Neural crest cell (in vitro differentiated cells): ENCODE measurements at regions not wholly inside any gene's neighbourhood (a gene's known extent, or its start where the extent isn't known, plus 50 kb on each side); places are given as distances from the start of the nearest gene placed in this dataset.

Experiments
- DNase-seq: peaks from one replicate; pipeline ENCODE4 v3.0.0; 2021; ENCODE audit warnings: low read depth, mixed read lengths, low spot score
- H3K27ac Mint-ChIP-seq: one replicate; pipeline ENCODE4 v1.8.0; 2021; ENCODE audit warnings: mild to moderate bottlenecking, mixed read lengths; ENCODE audit not compliant: unreplicated experiment
- H3K27me3 Mint-ChIP-seq: 2 replicates; pipeline ENCODE4 v1.8.0; 2021; ENCODE audit warnings: low read depth, mild to moderate bottlenecking, mixed read lengths
- H3K36me3 Mint-ChIP-seq: 2 replicates; pipeline ENCODE4 v1.8.0; 2021; ENCODE audit warnings: low read depth, mild to moderate bottlenecking, mixed read lengths
- H3K4me1 Mint-ChIP-seq: 2 replicates; pipeline ENCODE4 v1.8.0; 2021; ENCODE audit warnings: mixed read lengths
- H3K4me3 Mint-ChIP-seq: one replicate; pipeline ENCODE4 v1.8.0; 2021; ENCODE audit warnings: mild to moderate bottlenecking, mixed read lengths
- H3K9me3 Mint-ChIP-seq: 2 replicates; pipeline ENCODE4 v1.8.0; 2021; ENCODE audit warnings: mixed read lengths
- TF ChIP-seq, protein P1 (sequence below): fragments of 200-600 bp; sonication (generic); conservative IDR thresholded peaks from 2 replicates; pipeline ENCODE4 v1.5.0; 2021; ENCODE audit warnings: antibody characterized with exemption, mild to moderate bottlenecking

DNA sequence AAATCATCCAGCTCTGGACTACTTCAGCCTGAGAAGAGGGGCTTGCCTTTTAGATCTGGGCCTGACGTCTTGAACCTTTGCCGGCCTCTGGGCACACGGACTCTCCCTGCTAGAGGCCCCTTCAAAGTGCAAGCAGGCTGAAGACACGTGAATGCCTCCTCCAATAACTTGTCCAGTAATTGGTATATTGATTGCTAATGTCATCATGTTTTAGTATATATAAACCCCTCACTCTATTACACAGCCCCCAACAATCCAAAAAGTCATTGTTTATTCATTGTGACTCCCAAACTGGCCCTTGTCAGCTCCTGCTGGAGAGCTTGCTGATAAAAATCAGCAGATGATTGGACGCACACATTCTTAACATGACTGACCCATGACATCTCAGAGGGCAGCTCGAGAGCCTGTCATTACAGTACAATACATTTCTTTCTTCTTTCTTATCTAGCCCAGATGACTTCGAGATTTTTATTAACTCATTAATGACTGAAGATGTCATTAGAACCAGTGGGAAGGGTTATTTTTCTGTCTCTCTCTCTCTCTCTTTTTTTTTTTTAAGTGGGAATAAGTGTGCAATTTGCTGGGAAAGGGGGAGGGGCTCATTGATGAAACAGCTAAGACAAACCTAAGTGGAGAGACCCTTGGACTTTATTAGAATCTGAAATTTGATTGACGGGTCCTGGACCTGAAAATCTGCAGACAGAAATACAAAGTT, 65.5 kb upstream of the NR2F2 start:
- H3K4me3 Mint-ChIP-seq: peak overlapping the region; percentile 57
- peak; percentile 24 for DNase-seq
- TF ChIP-seq, protein P1, sequence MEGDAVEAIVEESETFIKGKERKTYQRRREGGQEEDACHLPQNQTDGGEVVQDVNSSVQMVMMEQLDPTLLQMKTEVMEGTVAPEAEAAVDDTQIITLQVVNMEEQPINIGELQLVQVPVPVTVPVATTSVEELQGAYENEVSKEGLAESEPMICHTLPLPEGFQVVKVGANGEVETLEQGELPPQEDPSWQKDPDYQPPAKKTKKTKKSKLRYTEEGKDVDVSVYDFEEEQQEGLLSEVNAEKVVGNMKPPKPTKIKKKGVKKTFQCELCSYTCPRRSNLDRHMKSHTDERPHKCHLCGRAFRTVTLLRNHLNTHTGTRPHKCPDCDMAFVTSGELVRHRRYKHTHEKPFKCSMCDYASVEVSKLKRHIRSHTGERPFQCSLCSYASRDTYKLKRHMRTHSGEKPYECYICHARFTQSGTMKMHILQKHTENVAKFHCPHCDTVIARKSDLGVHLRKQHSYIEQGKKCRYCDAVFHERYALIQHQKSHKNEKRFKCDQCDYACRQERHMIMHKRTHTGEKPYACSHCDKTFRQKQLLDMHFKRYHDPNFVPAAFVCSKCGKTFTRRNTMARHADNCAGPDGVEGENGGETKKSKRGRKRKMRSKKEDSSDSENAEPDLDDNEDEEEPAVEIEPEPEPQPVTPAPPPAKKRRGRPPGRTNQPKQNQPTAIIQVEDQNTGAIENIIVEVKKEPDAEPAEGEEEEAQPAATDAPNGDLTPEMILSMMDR: no peak
- peaks cover 27% of the 10 kb centered on the region for H3K36me3 Mint-ChIP-seq
- H3K9me3 Mint-ChIP-seq: no peaks in the 10 kb centered on the region
- peaks cover 59% of the 10 kb centered on the region for H3K4me1 Mint-ChIP-seq
- H3K27ac Mint-ChIP-seq: peak overlapping the region; percentile 86
- no peaks in the 10 kb centered on the region for H3K27me3 Mint-ChIP-seq

GRCh38 chr15:96266456-96266855, 64.0 kb upstream of the NR2F2 start:
- Mint-ChIP-seq H3K27ac (no peak overlapping the region), H3K9me3 (peaks cover 2% of the 10 kb centered on the region), H3K27me3 (no peaks in the 10 kb centered on the region), H3K4me3 (no peak overlapping the region), H3K36me3 (peaks cover 33% of the 10 kb centered on the region), H3K4me1 (peaks cover 59% of the 10 kb centered on the region)
- TF ChIP-seq, protein P1: no peak
- no peak for DNase-seq

- H3K4me1 Mint-ChIP-seq: peaks cover 52% of the 10 kb centered on the region
- H3K27me3 Mint-ChIP-seq: no peaks in the 10 kb centered on the region
- TF ChIP-seq, protein P1: no peak
- H3K27ac Mint-ChIP-seq: no peak overlapping the region
- no peak overlapping the region for H3K4me3 Mint-ChIP-seq
- peaks cover 4% of the 10 kb centered on the region for H3K9me3 Mint-ChIP-seq
- DNase-seq: no peak
- H3K36me3 Mint-ChIP-seq: peaks cover 38% of the 10 kb centered on the region
Observed at GRCh38 chr15:96267463-96267862, 63.0 kb upstream of the NR2F2 start.

- Mint-ChIP-seq H3K4me1 (peaks cover 46% of the 10 kb centered on the region), H3K36me3 (peaks cover 47% of the 10 kb centered on the region), H3K9me3 (peaks cover 6% of the 10 kb centered on the region), H3K4me3 (no peak overlapping the region), H3K27me3 (no peaks in the 10 kb centered on the region), H3K27ac (no peak overlapping the region)
- TF ChIP-seq, protein P1: no peak
- no peak for DNase-seq
Observed at GRCh38 chr15:96268442-96269204, 61.9 kb upstream of the NR2F2 start.

- Mint-ChIP-seq H3K4me1 (peaks cover 29% of the 10 kb centered on the region), H3K36me3 (peaks cover 47% of the 10 kb centered on the region)
Observed at GRCh38 chr15:96270581-96271172, 59.8 kb upstream of the NR2F2 start.

More at GRCh38 chr15:96270581-96271172, 59.8 kb upstream of the NR2F2 start:
- no peak for DNase-seq
- H3K9me3 Mint-ChIP-seq: peaks cover 6% of the 10 kb centered on the region
- H3K4me3 Mint-ChIP-seq: no peak overlapping the region
- H3K27ac Mint-ChIP-seq: no peak overlapping the region
- H3K27me3 Mint-ChIP-seq: no peaks in the 10 kb centered on the region
- TF ChIP-seq, protein P1: no peak
